ENCODE measurements at regions not wholly inside any gene's neighbourhood (a gene's known extent, or its start where the extent isn't known, plus 50 kb on each side); places are given as distances from the start of the nearest gene placed in this dataset.

DNA sequence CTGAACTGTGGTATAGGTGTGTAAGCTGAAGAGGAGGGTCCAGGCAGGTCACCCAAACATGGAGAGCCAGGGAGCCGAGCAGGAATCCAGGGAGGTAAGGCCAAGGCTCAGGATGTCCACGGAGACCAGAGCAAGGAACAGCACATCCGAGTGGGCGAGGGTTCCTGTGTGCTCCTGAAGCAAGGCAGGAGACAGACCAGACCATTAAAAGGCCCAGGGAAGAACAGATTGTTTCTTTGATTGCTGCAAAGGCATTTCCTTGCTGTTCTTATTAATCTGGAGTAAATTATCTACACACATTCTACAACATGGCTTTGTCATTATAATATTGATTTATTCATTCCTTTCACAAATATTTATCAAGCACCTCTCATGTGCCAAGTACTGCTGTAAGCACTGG lies 50.1 kb upstream of the SPTBN1 start:
- TF ChIP-seq, protein P1, sequence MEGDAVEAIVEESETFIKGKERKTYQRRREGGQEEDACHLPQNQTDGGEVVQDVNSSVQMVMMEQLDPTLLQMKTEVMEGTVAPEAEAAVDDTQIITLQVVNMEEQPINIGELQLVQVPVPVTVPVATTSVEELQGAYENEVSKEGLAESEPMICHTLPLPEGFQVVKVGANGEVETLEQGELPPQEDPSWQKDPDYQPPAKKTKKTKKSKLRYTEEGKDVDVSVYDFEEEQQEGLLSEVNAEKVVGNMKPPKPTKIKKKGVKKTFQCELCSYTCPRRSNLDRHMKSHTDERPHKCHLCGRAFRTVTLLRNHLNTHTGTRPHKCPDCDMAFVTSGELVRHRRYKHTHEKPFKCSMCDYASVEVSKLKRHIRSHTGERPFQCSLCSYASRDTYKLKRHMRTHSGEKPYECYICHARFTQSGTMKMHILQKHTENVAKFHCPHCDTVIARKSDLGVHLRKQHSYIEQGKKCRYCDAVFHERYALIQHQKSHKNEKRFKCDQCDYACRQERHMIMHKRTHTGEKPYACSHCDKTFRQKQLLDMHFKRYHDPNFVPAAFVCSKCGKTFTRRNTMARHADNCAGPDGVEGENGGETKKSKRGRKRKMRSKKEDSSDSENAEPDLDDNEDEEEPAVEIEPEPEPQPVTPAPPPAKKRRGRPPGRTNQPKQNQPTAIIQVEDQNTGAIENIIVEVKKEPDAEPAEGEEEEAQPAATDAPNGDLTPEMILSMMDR (IDR thresholded peaks at IDR 0.05; ENCODE audit: poor library complexity), result no peak
- TF ChIP-seq EZH2 (IDR thresholded peaks at IDR 0.05; ENCODE audit: borderline replicate concordance), result no peak
- no peak for TF ChIP-seq EZH2phosphoT487 (IDR thresholded peaks at IDR 0.05; ENCODE audit: low read depth, severe bottlenecking, unreplicated experiment)
